22Rv1 (cell line): ENCODE measurements at regions not wholly inside any gene's neighbourhood (a gene's known extent, or its start where the extent isn't known, plus 50 kb on each side); places are given as distances from the start of the nearest gene placed in this dataset.
A peak's percentile ranks its signal among the peaks of the same experiment; 100 is the strongest.

ENCODE experiments used
- H3K27ac ChIP-seq: fragments of 450-650 bp; 2 replicates; pipeline ENCODE4 v1.5.1; 2017
- CTCF ChIP-seq: fragments of 450-650 bp; IDR thresholded peaks from 2 replicates; pipeline ENCODE4 v1.5.1; 2017; ENCODE audit warnings: mild to moderate bottlenecking
- ZFX ChIP-seq: fragments of 450-650 bp; IDR thresholded peaks from 2 replicates; pipeline ENCODE4 v1.6.1; 2017; ENCODE audit warnings: antibody characterized with exemption, borderline replicate concordance

GRCh38 chr4:169885893-169886292, 128.1 kb upstream of the HPF1 start:
- TF ChIP-seq CTCF (no peak), ZFX (no peak)
- no peak overlapping the region for H3K27ac ChIP-seq

- no peak overlapping the region for H3K27ac ChIP-seq
- TF ChIP-seq ZFX (no peak), CTCF (no peak)
Measured at GRCh38 chr4:169881769-169882168, 124.0 kb upstream of the HPF1 start.

GRCh38 chr4:169870507-169870906, 112.8 kb upstream of the HPF1 start:
- TF ChIP-seq CTCF (no peak), ZFX (no peak)
- no peak overlapping the region for H3K27ac ChIP-seq

- TF ChIP-seq CTCF (no peak), ZFX (no peak)
- no peak overlapping the region for H3K27ac ChIP-seq
Measured at GRCh38 chr4:169869490-169869889, 111.7 kb upstream of the HPF1 start.

GRCh38 chr4:169861593-169861992, 103.8 kb upstream of the HPF1 start:
- TF ChIP-seq CTCF (no peak), ZFX (no peak)
- peak overlapping the region; percentile 17; the same call in 1 of the 2 replicates for H3K27ac ChIP-seq

- TF ChIP-seq CTCF (no peak), ZFX (no peak)
- no peak overlapping the region for H3K27ac ChIP-seq
Measured at GRCh38 chr4:169859366-169860216, 101.8 kb upstream of the HPF1 start.

- TF ChIP-seq CTCF (no peak), ZFX (no peak)
- H3K27ac ChIP-seq: no peak overlapping the region
Measured at GRCh38 chr4:169854090-169854489, 96.3 kb upstream of the HPF1 start.
